KMS-11 (cell line): ENCODE measurements at regions not wholly inside any gene's neighbourhood (a gene's known extent, or its start where the extent isn't known, plus 50 kb on each side); places are given as distances from the start of the nearest gene placed in this dataset.

Experiments used
- H2AFZ ChIP-seq: fragments of 200-600 bp; sonication (generic); 2 replicates; pipeline ENCODE4 v1.6.1; 2016; ENCODE audit warnings: antibody characterized with exemption, mixed run types, low read depth
- H3K27ac ChIP-seq: fragments of 200-600 bp; sonication (generic); 2 replicates; pipeline ENCODE4 v1.6.1; 2016; ENCODE audit warnings: mild to moderate bottlenecking, mixed run types
- H3K27me3 ChIP-seq: fragments of 200-600 bp; sonication (generic); 2 replicates; pipeline ENCODE4 v1.6.1; 2017; ENCODE audit warnings: mild to moderate bottlenecking, low read depth, mixed run types, moderate library complexity; ENCODE audit not compliant: insufficient read depth
- H3K36me3 ChIP-seq: fragments of 200-600 bp; sonication (generic); 2 replicates; pipeline ENCODE4 v1.6.1; 2017; ENCODE audit warnings: mild to moderate bottlenecking, mixed run types; ENCODE audit not compliant: insufficient read depth
- H3K4me1 ChIP-seq: fragments of 200-600 bp; sonication (generic); 2 replicates; pipeline ENCODE4 v1.6.1; 2016; ENCODE audit warnings: mild to moderate bottlenecking, low read depth, mixed run types; ENCODE audit not compliant: poor library complexity, severe bottlenecking
- H3K4me2 ChIP-seq: fragments of 200-600 bp; sonication (generic); 2 replicates; pipeline ENCODE4 v1.7.0; 2016; ENCODE audit warnings: mild to moderate bottlenecking, mixed run types
- H3K4me3 ChIP-seq: fragments of 200-600 bp; sonication (generic); IDR thresholded peaks from 2 replicates; pipeline ENCODE4 v1.6.1; 2017; ENCODE audit warnings: low read depth, low read length, mixed read lengths; ENCODE audit not compliant: insufficient read depth
- H3K79me2 ChIP-seq: fragments of 200-600 bp; sonication (generic); 2 replicates; pipeline ENCODE4 v1.6.1; 2016; ENCODE audit warnings: low read depth, mixed run types; ENCODE audit not compliant: insufficient read depth
- H3K9ac ChIP-seq: fragments of 200-600 bp; sonication (generic); 2 replicates; pipeline ENCODE4 v1.6.1; 2016; ENCODE audit warnings: mild to moderate bottlenecking, mixed run types
- H4K20me1 ChIP-seq: fragments of 200-600 bp; sonication (generic); 2 replicates; pipeline ENCODE4 v1.6.1; 2016; ENCODE audit warnings: mild to moderate bottlenecking, mixed run types; ENCODE audit not compliant: insufficient read depth
- TF ChIP-seq, protein P1 (sequence below): fragments of 200-600 bp; sonication (generic); conservative IDR thresholded peaks from 2 replicates; pipeline ENCODE4 v1.6.1; 2017; ENCODE audit warnings: low read depth, mild to moderate bottlenecking, antibody characterized with exemption, low read length, moderate library complexity, mixed read lengths

- Histone ChIP-seq H3K4me1 (no peaks in the 10 kb centered on the region), H2AFZ (no peak overlapping the region), H3K36me3 (no peaks in the 10 kb centered on the region), H3K9ac (no peak overlapping the region), H4K20me1 (no peaks in the 10 kb centered on the region), H3K79me2 (no peaks in the 10 kb centered on the region), H3K4me2 (no peak overlapping the region), H3K27ac (no peak overlapping the region), H3K4me3 (no peak overlapping the region), H3K27me3 (no peaks in the 10 kb centered on the region)
- TF ChIP-seq, protein P1, sequence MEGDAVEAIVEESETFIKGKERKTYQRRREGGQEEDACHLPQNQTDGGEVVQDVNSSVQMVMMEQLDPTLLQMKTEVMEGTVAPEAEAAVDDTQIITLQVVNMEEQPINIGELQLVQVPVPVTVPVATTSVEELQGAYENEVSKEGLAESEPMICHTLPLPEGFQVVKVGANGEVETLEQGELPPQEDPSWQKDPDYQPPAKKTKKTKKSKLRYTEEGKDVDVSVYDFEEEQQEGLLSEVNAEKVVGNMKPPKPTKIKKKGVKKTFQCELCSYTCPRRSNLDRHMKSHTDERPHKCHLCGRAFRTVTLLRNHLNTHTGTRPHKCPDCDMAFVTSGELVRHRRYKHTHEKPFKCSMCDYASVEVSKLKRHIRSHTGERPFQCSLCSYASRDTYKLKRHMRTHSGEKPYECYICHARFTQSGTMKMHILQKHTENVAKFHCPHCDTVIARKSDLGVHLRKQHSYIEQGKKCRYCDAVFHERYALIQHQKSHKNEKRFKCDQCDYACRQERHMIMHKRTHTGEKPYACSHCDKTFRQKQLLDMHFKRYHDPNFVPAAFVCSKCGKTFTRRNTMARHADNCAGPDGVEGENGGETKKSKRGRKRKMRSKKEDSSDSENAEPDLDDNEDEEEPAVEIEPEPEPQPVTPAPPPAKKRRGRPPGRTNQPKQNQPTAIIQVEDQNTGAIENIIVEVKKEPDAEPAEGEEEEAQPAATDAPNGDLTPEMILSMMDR, result no peak
Observed at GRCh38 chr11:79857377-79858214, 416.8 kb upstream of the TENM4 start.

DNA sequence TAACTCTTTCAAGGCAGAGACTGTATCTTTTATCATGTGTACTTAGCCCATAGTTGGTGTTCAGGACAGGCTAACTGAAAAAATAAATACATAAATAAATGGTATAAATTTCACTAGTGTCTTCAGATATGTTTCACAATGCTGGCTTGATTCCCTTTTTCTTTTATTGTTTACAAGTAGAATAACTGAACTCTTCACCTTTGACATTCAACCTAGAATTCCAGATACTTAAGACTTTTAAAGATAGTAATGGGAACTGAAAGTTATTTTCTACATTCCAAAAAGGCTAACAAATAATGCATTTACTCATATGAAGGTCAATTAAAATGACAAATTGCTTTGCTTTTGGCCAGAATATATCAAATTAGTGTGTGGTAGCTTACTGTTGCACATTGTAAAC lies 411.3 kb upstream of the TENM4 start:
- Histone ChIP-seq H3K4me1 (no peaks in the 10 kb centered on the region), H3K27ac (no peak overlapping the region), H4K20me1 (no peaks in the 10 kb centered on the region), H3K4me3 (no peak overlapping the region), H3K27me3 (no peaks in the 10 kb centered on the region), H3K79me2 (no peaks in the 10 kb centered on the region), H3K9ac (no peak overlapping the region), H3K36me3 (no peaks in the 10 kb centered on the region), H2AFZ (no peak overlapping the region), H3K4me2 (no peak overlapping the region)
- TF ChIP-seq, protein P1, result no peak

- no peaks in the 10 kb centered on the region for H4K20me1 ChIP-seq
- H3K9ac ChIP-seq, result no peak overlapping the region
- no peaks in the 10 kb centered on the region for H3K27me3 ChIP-seq
- no peaks in the 10 kb centered on the region for H3K79me2 ChIP-seq
- H3K27ac ChIP-seq, result no peak overlapping the region
- no peak overlapping the region for H3K4me2 ChIP-seq
- no peaks in the 10 kb centered on the region for H3K36me3 ChIP-seq
- no peak overlapping the region for H3K4me3 ChIP-seq
- no peaks in the 10 kb centered on the region for H3K4me1 ChIP-seq
- TF ChIP-seq, protein P1, result no peak
- H2AFZ ChIP-seq, result no peak overlapping the region
Observed at GRCh38 chr11:79845002-79845709, 404.3 kb upstream of the TENM4 start.

GRCh38 chr11:79834015-79834414 lies 393.2 kb upstream of the TENM4 start:
- Histone ChIP-seq H3K27me3 (no peaks in the 10 kb centered on the region), H4K20me1 (no peaks in the 10 kb centered on the region), H3K36me3 (no peaks in the 10 kb centered on the region), H2AFZ (no peak overlapping the region), H3K9ac (no peak overlapping the region), H3K4me3 (no peak overlapping the region), H3K79me2 (no peaks in the 10 kb centered on the region), H3K27ac (no peak overlapping the region), H3K4me1 (no peaks in the 10 kb centered on the region), H3K4me2 (no peak overlapping the region)
- TF ChIP-seq, protein P1, result no peak
